ENCODE measurements at regions not wholly inside any gene's neighbourhood (a gene's known extent, or its start where the extent isn't known, plus 50 kb on each side); places are given as distances from the start of the nearest gene placed in this dataset.

- ATAC-seq (no peak), DNase-seq (no peak)
- H3K4me1 ChIP-seq, result no peaks in the 10 kb centered on the region
- intact Hi-C loops (cut with DNase I; ENCODE audit: low total_unique reads), result loop anchor here (10.0 kb wide), 1 partner anchor 399 kb away; no protein-coding TSS in a partner anchor
- H3K36me3 ChIP-seq, result no peaks in the 10 kb centered on the region
- TF ChIP-seq POLR2A (IDR thresholded peaks at IDR 0.05), result no peak
- TF ChIP-seq, protein P1, sequence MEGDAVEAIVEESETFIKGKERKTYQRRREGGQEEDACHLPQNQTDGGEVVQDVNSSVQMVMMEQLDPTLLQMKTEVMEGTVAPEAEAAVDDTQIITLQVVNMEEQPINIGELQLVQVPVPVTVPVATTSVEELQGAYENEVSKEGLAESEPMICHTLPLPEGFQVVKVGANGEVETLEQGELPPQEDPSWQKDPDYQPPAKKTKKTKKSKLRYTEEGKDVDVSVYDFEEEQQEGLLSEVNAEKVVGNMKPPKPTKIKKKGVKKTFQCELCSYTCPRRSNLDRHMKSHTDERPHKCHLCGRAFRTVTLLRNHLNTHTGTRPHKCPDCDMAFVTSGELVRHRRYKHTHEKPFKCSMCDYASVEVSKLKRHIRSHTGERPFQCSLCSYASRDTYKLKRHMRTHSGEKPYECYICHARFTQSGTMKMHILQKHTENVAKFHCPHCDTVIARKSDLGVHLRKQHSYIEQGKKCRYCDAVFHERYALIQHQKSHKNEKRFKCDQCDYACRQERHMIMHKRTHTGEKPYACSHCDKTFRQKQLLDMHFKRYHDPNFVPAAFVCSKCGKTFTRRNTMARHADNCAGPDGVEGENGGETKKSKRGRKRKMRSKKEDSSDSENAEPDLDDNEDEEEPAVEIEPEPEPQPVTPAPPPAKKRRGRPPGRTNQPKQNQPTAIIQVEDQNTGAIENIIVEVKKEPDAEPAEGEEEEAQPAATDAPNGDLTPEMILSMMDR (IDR thresholded peaks at IDR 0.05 in 4 of 5, conservative IDR thresholded peaks at IDR 0.05 in 1 of 5), result no peak
- H3K9me3 ChIP-seq, result no peaks in the 10 kb centered on the region
- H3K27me3 ChIP-seq, result no peaks in the 10 kb centered on the region
- H3K27ac ChIP-seq, result no peak overlapping the region
- H3K4me3 ChIP-seq, result no peak overlapping the region
- in situ Hi-C loops (cut with MboI; ENCODE audit: low sequenced_read_pairs in 4 of 4), result loop anchor here in 2 of 4 donors (25.0 kb wide), 2 partner anchors 227 to 402 kb away; no protein-coding TSS in a partner anchor
These were observed 509.6 kb upstream of the FAM241A start for GRCh38 chr4:111635646-111636045.

- Histone ChIP-seq H3K36me3 (no peaks in the 10 kb centered on the region), H3K27me3 (no peaks in the 10 kb centered on the region), H3K9me3 (no peaks in the 10 kb centered on the region), H3K4me3 (no peak overlapping the region), H3K4me1 (no peaks in the 10 kb centered on the region), H3K27ac (no peak overlapping the region)
- in situ Hi-C loops (cut with MboI; ENCODE audit: low sequenced_read_pairs in 4 of 4), result loop anchor here in 2 of 4 donors (25.0 kb wide), 2 partner anchors 225 to 400 kb away; no protein-coding TSS in a partner anchor
- no peak for ATAC-seq
- no peak for DNase-seq
- TF ChIP-seq POLR2A (IDR thresholded peaks at IDR 0.05), result no peak
- TF ChIP-seq, protein P1 (IDR thresholded peaks at IDR 0.05 in 4 of 5, conservative IDR thresholded peaks at IDR 0.05 in 1 of 5), result no peak
- intact Hi-C loops (cut with DNase I; ENCODE audit: low total_unique reads), result loop anchor here (10.0 kb wide), 1 partner anchor 398 kb away; no protein-coding TSS in a partner anchor
These were observed 508.2 kb upstream of the FAM241A start for GRCh38 chr4:111636961-111637585.

DNA sequence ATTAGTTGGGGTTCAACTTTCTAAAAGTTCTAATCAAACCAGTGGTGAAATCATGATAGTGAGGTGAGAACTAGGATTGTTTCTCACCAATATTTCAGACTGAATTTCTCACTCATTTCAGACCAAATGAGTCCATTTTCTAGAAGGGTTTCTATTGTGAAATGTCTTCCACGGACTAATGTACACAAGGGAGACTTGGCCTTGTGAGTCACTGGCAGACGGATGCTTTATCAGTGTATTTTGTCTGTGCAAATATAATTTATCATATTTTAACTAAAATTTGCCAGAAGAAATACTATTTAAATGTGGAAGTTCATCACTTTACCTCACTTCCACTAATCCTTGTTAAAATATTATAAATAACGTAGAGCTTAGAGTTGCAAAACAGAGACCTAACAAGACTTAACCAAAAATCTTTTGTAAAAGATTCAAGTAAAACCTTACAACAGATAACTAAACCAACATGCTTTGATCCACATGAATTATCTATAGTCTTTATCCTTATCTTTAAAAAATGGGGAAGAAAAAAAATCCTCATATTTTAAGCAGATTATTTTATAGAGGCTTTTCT lies 506.0 kb upstream of the FAM241A start:
- no peak for DNase-seq
- ATAC-seq, result no peak
- Histone ChIP-seq H3K4me1 (no peaks in the 10 kb centered on the region), H3K9me3 (no peaks in the 10 kb centered on the region), H3K4me3 (no peak overlapping the region), H3K36me3 (no peaks in the 10 kb centered on the region), H3K27me3 (no peaks in the 10 kb centered on the region), H3K27ac (no peak overlapping the region)
- in situ Hi-C loops (cut with MboI; ENCODE audit: low sequenced_read_pairs in 4 of 4), result loop anchor here in 2 of 4 donors (25.0 kb wide), 2 partner anchors 223 to 398 kb away; no protein-coding TSS in a partner anchor
- intact Hi-C loops (cut with DNase I; ENCODE audit: low total_unique reads), result loop anchor here (10.0 kb wide), 1 partner anchor 396 kb away; no protein-coding TSS in a partner anchor
- TF ChIP-seq POLR2A (IDR thresholded peaks at IDR 0.05), result no peak
- TF ChIP-seq, protein P1 (IDR thresholded peaks at IDR 0.05 in 4 of 5, conservative IDR thresholded peaks at IDR 0.05 in 1 of 5), result no peak

DNA sequence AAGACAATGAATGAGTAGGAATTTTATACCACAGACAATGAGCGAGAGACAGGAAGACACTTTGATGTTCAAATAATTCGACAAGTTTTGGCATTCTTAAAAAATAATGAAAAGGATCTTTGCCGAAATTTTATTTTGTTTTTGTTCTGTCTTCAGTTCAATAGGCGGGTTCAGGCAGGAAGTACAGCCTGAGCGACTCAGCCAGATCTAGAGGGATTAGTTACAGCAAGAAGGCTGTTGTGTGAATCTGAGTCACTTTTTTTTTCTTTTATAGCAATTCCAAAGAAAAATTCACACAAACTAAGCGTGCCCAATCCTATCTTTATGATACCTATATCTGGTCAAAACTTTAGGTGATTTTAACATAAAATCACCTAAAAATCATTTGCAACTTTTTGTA lies 505.4 kb upstream of the FAM241A start:
- DNase-seq, result no peak
- intact Hi-C loops (cut with DNase I; ENCODE audit: low total_unique reads), result loop anchor here (10.0 kb wide), 1 partner anchor 395 kb away; no protein-coding TSS in a partner anchor
- Histone ChIP-seq H3K36me3 (no peaks in the 10 kb centered on the region), H3K27ac (no peak overlapping the region), H3K4me3 (no peak overlapping the region), H3K9me3 (no peaks in the 10 kb centered on the region), H3K27me3 (no peaks in the 10 kb centered on the region), H3K4me1 (no peaks in the 10 kb centered on the region)
- TF ChIP-seq, protein P1 (IDR thresholded peaks at IDR 0.05 in 4 of 5, conservative IDR thresholded peaks at IDR 0.05 in 1 of 5), result no peak
- TF ChIP-seq POLR2A (IDR thresholded peaks at IDR 0.05), result no peak
- in situ Hi-C loops (cut with MboI; ENCODE audit: low sequenced_read_pairs in 4 of 4), result loop anchor here in 2 of 4 donors (25.0 kb wide), 2 partner anchors 222 to 397 kb away; no protein-coding TSS in a partner anchor
- no peak for ATAC-seq
